PC-3 (cell line): ENCODE measurements at regions not wholly inside any gene's neighbourhood (a gene's known extent, or its start where the extent isn't known, plus 50 kb on each side); places are given as distances from the start of the nearest gene placed in this dataset.

Experiments used
- ATAC-seq: fragments of 200-7000 bp; cut with Tn5 transposase; 2 replicates; pipeline ENCODE4 v1.9.1; 2020; ENCODE audit warnings: mild to moderate bottlenecking, moderate library complexity
- BruUV-seq: library from RNA; stranded (reverse); fragments of 400-500 nt; replicated peaks from 2 replicates; lab custom pipeline; 2021; lab: Mats Ljungman, UMichigan
- CTCF ChIA-PET: fragments of 300-600 bp; sonication (Branson Sonifier 250); formaldehyde crosslinking; loops from one replicate; lab custom pipeline; 2022; ENCODE audit warnings: antibody characterized with exemption; lab: Charles Lee
- POLR2A ChIA-PET: fragments of 300-600 bp; sonication (Branson Sonifier 250); formaldehyde crosslinking; loops from one replicate; lab custom pipeline; 2022; ENCODE audit warnings: antibody characterized with exemption; ENCODE audit not compliant: unreplicated experiment; lab: Charles Lee
- DNase-seq: peaks from one replicate; pipeline ENCODE4 v3.0.0-alpha.2; 2015
- H2AFZ ChIP-seq: fragments of 300-600 bp; sonication (generic); 2 replicates; pipeline ENCODE4 v1.6.0; 2016; ENCODE audit warnings: antibody characterized with exemption, low read length
- H3F3A ChIP-seq: fragments of 300-600 bp; sonication (generic); one replicate; pipeline ENCODE4 v1.6.0; 2017; ENCODE audit warnings: antibody characterized with exemption, low read length, control low read depth, mild to moderate bottlenecking; ENCODE audit not compliant: unreplicated experiment
- H3K27ac ChIP-seq: fragments of 300-600 bp; sonication (generic); 2 replicates; pipeline ENCODE4 v1.5.1; 2016; ENCODE audit warnings: mild to moderate bottlenecking, low read length
- H3K27me3 ChIP-seq: fragments of 300-600 bp; sonication (generic); 2 replicates; pipeline ENCODE4 v1.6.1; 2016; ENCODE audit warnings: low read length, mixed read lengths
- H3K36me3 ChIP-seq: fragments of 300-600 bp; sonication (generic); 2 replicates; pipeline ENCODE4 v1.6.1; 2016; ENCODE audit warnings: low read depth, mixed run types, low read length, mixed read lengths
- H3K4me1 ChIP-seq: fragments of 300-600 bp; sonication (generic); 2 replicates; pipeline ENCODE4 v1.5.1; 2016; ENCODE audit warnings: low read length; ENCODE audit not compliant: insufficient read depth
- H3K4me2 ChIP-seq: fragments of 300-600 bp; sonication (generic); 2 replicates; pipeline ENCODE4 v1.6.0; 2016; ENCODE audit warnings: low read length
- H3K4me3 ChIP-seq: fragments of 300-600 bp; sonication (generic); 2 replicates; pipeline ENCODE4 v1.5.1; 2016; ENCODE audit warnings: mild to moderate bottlenecking, low read length, mixed read lengths
- H3K79me2 ChIP-seq: fragments of 300-600 bp; sonication (generic); 2 replicates; pipeline ENCODE4 v1.6.1; 2017; ENCODE audit warnings: low read length, mixed read lengths
- H3K9ac ChIP-seq: fragments of 300-600 bp; sonication (generic); 2 replicates; pipeline ENCODE4 v1.6.0; 2016; ENCODE audit warnings: mild to moderate bottlenecking, low read length
- H3K9me2 ChIP-seq: fragments of 300-600 bp; sonication (generic); replicated peaks from 2 replicates; pipeline ENCODE4 v1.6.1; 2016; ENCODE audit warnings: mixed run types, low read length, mixed read lengths
- H3K9me3 ChIP-seq: fragments of 300-600 bp; sonication (generic); 2 replicates; pipeline ENCODE4 v1.6.1; 2016; ENCODE audit warnings: low read length, mixed read lengths
- H4K20me1 ChIP-seq: fragments of 300-600 bp; sonication (generic); 2 replicates; pipeline ENCODE4 v1.6.1; 2016; ENCODE audit warnings: low read length, mixed read lengths
- EZH2 ChIP-seq: fragments of 300-600 bp; sonication (generic); IDR thresholded peaks from one replicate; pipeline ENCODE4 v1.6.1; 2017; ENCODE audit warnings: antibody characterized with exemption, mild to moderate bottlenecking, low read length; ENCODE audit not compliant: unreplicated experiment
- EZH2phosphoT487 ChIP-seq: fragments of 300-600 bp; sonication (generic); IDR thresholded peaks from 2 replicates; pipeline ENCODE4 v1.6.1; 2018; ENCODE audit warnings: mild to moderate bottlenecking, antibody characterized with exemption, low read length, borderline replicate concordance
- intact Hi-C: fragments of 100-400 bp; cut with micrococcal nuclease; formaldehyde crosslinking; loops from 2 replicates; pipeline ENCODE4 v1.9.0; 2023
- TF ChIP-seq, protein P1 (sequence below): fragments of 300-600 bp; sonication (generic); conservative IDR thresholded peaks from 2 replicates; pipeline ENCODE4 v1.5.1; 2017; ENCODE audit warnings: antibody characterized with exemption, low read depth, mild to moderate bottlenecking, low read length

DNA sequence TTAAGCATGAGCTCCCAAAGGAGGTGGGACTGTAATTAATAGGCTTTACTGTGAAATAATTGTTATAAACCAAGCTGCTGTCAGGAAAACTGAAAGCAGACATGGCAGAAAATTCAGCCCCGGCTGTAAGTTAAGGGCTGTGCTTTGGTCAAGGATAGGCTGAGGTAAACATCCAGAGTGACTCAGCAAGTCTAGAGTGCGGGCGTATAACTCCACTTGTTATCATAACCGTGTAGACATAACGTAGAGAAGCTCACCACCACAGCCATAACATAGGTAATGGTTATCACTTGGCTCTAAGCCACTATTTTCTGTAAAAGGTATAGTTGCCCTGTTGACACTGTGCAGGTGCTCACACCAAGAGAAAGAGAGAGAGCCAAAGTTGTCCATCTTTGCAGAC, 316.8 kb downstream of the DCDC2C start:
- Histone ChIP-seq H3K9ac (no peak overlapping the region), H3K27ac (no peak overlapping the region), H3K79me2 (no peaks in the 10 kb centered on the region), H3F3A (no peaks in the 10 kb centered on the region), H3K4me1 (no peaks in the 10 kb centered on the region), H3K36me3 (no peaks in the 10 kb centered on the region), H2AFZ (no peak overlapping the region), H3K4me3 (no peak overlapping the region), H3K9me2 (no peaks in the 10 kb centered on the region), H3K4me2 (no peak overlapping the region), H4K20me1 (no peaks in the 10 kb centered on the region), H3K9me3 (no peaks in the 10 kb centered on the region), H3K27me3 (no peaks in the 10 kb centered on the region)
- BruUV-seq: no TSS peak
- intact Hi-C loops: no loop called here
- ChIA-PET CTCF (no interaction called here), POLR2A (no interaction called here)
- TF ChIP-seq EZH2: no peak
- TF ChIP-seq EZH2phosphoT487: no peak
- no peak for ATAC-seq
- DNase-seq: no peak

DNA sequence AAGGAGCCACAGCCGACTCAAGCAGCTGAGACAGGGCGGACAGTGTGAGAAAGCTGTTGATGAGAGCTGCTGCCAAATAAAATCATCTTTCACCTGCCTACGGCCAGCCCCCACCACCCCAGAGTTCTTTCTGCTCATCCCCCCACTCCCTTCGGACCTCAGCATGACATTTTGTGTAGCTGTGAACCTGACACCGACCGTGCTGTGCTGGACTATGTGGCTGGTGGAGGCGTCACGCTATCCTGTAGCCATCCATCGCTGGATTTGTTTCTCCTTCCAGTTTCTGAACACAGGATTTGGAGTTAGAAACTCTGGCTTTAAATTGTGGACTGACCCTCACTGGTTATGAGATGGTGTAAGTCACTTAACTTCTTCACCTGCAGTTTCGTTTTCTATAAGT, 317.3 kb downstream of the DCDC2C start:
- TF ChIP-seq EZH2 (no peak), EZH2phosphoT487 (no peak)
- TF ChIP-seq, protein P1, sequence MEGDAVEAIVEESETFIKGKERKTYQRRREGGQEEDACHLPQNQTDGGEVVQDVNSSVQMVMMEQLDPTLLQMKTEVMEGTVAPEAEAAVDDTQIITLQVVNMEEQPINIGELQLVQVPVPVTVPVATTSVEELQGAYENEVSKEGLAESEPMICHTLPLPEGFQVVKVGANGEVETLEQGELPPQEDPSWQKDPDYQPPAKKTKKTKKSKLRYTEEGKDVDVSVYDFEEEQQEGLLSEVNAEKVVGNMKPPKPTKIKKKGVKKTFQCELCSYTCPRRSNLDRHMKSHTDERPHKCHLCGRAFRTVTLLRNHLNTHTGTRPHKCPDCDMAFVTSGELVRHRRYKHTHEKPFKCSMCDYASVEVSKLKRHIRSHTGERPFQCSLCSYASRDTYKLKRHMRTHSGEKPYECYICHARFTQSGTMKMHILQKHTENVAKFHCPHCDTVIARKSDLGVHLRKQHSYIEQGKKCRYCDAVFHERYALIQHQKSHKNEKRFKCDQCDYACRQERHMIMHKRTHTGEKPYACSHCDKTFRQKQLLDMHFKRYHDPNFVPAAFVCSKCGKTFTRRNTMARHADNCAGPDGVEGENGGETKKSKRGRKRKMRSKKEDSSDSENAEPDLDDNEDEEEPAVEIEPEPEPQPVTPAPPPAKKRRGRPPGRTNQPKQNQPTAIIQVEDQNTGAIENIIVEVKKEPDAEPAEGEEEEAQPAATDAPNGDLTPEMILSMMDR: no peak
- no TSS peak for BruUV-seq
- H2AFZ ChIP-seq: no peak overlapping the region
- no peaks in the 10 kb centered on the region for H3K9me3 ChIP-seq
- no peaks in the 10 kb centered on the region for H3K27me3 ChIP-seq
- DNase-seq (no peak), ATAC-seq (no peak)
- H3F3A ChIP-seq: no peaks in the 10 kb centered on the region
- CTCF ChIA-PET: no interaction called here
- intact Hi-C loops: no loop called here
- H3K4me3 ChIP-seq: no peak overlapping the region
- H3K9ac ChIP-seq: no peak overlapping the region
- H3K79me2 ChIP-seq: no peaks in the 10 kb centered on the region
- no peaks in the 10 kb centered on the region for H3K36me3 ChIP-seq
- no peak overlapping the region for H3K4me2 ChIP-seq
- H4K20me1 ChIP-seq: no peaks in the 10 kb centered on the region
- POLR2A ChIA-PET: no interaction called here
- no peak overlapping the region for H3K27ac ChIP-seq
- no peaks in the 10 kb centered on the region for H3K4me1 ChIP-seq
- H3K9me2 ChIP-seq: no peaks in the 10 kb centered on the region

DNA sequence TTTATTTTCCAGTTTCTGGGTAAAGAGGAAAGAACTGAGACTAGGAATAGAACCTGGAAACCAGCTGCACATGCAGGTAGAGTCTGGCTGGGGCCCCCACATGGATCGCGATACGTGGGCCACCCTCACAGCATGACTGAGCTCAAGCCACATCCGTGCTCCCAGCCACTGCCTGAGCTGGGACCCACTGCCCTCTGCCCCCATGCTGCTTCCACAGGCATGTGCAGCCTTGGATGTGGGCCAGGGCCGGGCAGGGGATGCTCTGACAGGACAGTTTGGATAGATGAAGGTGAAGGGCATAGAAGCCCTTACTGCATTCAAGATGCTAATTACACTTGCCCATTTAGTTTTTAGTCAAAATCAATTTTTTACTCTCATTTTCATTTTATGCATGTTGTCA, 321.2 kb downstream of the DCDC2C start:
- Histone ChIP-seq H3K4me2 (no peak overlapping the region), H2AFZ (no peak overlapping the region), H3K9me2 (no peaks in the 10 kb centered on the region), H3K36me3 (no peaks in the 10 kb centered on the region), H3K27ac (no peak overlapping the region), H3F3A (no peaks in the 10 kb centered on the region), H4K20me1 (no peaks in the 10 kb centered on the region), H3K9me3 (no peaks in the 10 kb centered on the region), H3K79me2 (no peaks in the 10 kb centered on the region), H3K4me3 (no peak overlapping the region), H3K27me3 (no peaks in the 10 kb centered on the region), H3K4me1 (no peaks in the 10 kb centered on the region), H3K9ac (no peak overlapping the region)
- POLR2A ChIA-PET: no interaction called here
- ATAC-seq: no peak
- BruUV-seq: no TSS peak
- TF ChIP-seq EZH2phosphoT487 (no peak), EZH2 (no peak)
- TF ChIP-seq, protein P1: no peak
- DNase-seq: no peak
- CTCF ChIA-PET: no interaction called here
- intact Hi-C loops: no loop called here
